Right lobe of liver (tissue), 4 donors: ENCODE measurements at regions not wholly inside any gene's neighbourhood (a gene's known extent, or its start where the extent isn't known, plus 50 kb on each side); places are given as distances from the start of the nearest gene placed in this dataset.

Source experiments
- POLR2A ChIP-seq: fragments of 450-650 bp; IDR thresholded peaks from one replicate; pipeline ENCODE4 v1.6.1; 2017; ENCODE audit warnings: antibody characterized with exemption, mild to moderate bottlenecking
- TF ChIP-seq, protein P1 (sequence below), 4 donors: fragments of 200-600 bp in 3 of 4; fragments of 450-650 bp in 1 of 4; IDR thresholded peaks; one replicate each; pipeline versions ENCODE4 v1.5.1 to v1.8.0; 2016 to 2022; ENCODE audit warnings: antibody characterized with exemption in 4 of 4, mild to moderate bottlenecking in 2 of 4
- donor health status: DM: no; HTN: no; CAD: no.
- donor health status: DM: no; HTN: no; CAD: no.
- donor health status: DM: no; HTN: yes; CAD: no.

DNA sequence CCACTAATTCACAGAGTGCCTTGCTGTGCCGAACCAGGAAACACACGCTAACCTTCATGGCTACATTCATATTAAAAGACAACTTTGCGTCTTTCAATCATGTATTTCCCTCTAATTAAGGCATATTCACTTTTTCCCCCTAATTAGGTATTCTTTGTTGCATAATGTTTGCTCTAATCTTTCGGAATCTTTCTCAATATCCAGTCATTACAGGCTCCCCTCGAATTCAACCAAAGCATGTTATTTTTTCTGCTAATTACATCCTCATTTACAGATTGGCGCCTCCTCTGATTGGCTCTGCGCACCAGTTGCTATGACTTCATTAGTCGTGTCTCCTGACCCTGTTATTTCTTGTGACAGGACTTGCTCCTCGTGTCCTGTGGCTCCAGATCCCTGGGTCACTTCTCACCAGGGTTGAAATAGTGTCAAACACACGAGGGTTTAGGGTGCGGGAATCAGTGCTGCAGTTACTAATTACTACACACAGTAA, 226.7 kb upstream of the TSHZ3 start:
- no peak for TF ChIP-seq POLR2A
- TF ChIP-seq, protein P1, sequence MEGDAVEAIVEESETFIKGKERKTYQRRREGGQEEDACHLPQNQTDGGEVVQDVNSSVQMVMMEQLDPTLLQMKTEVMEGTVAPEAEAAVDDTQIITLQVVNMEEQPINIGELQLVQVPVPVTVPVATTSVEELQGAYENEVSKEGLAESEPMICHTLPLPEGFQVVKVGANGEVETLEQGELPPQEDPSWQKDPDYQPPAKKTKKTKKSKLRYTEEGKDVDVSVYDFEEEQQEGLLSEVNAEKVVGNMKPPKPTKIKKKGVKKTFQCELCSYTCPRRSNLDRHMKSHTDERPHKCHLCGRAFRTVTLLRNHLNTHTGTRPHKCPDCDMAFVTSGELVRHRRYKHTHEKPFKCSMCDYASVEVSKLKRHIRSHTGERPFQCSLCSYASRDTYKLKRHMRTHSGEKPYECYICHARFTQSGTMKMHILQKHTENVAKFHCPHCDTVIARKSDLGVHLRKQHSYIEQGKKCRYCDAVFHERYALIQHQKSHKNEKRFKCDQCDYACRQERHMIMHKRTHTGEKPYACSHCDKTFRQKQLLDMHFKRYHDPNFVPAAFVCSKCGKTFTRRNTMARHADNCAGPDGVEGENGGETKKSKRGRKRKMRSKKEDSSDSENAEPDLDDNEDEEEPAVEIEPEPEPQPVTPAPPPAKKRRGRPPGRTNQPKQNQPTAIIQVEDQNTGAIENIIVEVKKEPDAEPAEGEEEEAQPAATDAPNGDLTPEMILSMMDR (IDR thresholded peaks at IDR 0.05), result no peak
